ENCODE measurements at regions not wholly inside any gene's neighbourhood (a gene's known extent, or its start where the extent isn't known, plus 50 kb on each side); places are given as distances from the start of the nearest gene placed in this dataset.

DNA sequence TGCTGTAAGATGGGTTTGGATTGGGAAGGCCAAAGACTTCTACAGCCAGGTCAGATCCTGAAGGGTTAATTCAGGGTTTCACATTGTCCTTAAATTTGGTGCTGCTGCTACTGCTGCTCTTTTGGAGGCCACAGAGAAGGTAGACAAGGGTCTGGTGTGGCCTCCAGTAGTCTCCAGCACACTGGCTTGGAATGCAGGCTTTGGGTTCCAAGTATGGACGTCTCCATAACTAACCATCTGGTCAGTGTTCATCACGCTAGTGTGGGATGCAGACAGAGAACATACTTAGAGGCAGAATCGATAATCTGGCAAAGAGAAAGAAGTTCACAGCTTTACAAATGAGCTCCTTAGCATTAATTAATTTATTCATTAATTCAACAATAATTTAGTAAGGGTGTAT is 154.1 kb downstream of the ZBTB18 start:
- no peak overlapping the region for H3K27ac ChIP-seq
- TF ChIP-seq, protein P1, sequence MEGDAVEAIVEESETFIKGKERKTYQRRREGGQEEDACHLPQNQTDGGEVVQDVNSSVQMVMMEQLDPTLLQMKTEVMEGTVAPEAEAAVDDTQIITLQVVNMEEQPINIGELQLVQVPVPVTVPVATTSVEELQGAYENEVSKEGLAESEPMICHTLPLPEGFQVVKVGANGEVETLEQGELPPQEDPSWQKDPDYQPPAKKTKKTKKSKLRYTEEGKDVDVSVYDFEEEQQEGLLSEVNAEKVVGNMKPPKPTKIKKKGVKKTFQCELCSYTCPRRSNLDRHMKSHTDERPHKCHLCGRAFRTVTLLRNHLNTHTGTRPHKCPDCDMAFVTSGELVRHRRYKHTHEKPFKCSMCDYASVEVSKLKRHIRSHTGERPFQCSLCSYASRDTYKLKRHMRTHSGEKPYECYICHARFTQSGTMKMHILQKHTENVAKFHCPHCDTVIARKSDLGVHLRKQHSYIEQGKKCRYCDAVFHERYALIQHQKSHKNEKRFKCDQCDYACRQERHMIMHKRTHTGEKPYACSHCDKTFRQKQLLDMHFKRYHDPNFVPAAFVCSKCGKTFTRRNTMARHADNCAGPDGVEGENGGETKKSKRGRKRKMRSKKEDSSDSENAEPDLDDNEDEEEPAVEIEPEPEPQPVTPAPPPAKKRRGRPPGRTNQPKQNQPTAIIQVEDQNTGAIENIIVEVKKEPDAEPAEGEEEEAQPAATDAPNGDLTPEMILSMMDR (conservative IDR thresholded peaks at IDR 0.05) = no peak
- TF ChIP-seq ZFX (IDR thresholded peaks at IDR 0.05) = no peak

DNA sequence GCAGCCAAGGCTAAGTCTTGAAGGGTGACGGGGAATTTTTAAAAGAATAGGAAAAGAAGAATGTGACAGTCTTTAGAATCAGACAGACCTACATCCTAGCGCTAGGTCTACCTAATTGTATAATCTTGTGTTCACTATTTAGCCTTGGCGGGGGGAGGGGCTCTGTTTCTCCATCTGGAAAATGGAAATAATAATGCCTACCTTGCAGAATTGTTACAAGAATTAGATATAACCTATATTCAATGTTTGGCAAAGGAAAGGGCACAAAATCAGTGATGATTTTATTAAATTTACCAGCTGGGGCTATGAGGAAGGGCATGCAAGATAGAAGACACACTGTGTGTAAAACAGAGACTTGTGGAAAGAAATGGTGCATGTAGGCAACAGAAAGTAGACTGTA is 154.8 kb downstream of the ZBTB18 start:
- no peak for TF ChIP-seq ZFX (IDR thresholded peaks at IDR 0.05)
- TF ChIP-seq, protein P1 (conservative IDR thresholded peaks at IDR 0.05) = no peak
- H3K27ac ChIP-seq = no peak overlapping the region

DNA sequence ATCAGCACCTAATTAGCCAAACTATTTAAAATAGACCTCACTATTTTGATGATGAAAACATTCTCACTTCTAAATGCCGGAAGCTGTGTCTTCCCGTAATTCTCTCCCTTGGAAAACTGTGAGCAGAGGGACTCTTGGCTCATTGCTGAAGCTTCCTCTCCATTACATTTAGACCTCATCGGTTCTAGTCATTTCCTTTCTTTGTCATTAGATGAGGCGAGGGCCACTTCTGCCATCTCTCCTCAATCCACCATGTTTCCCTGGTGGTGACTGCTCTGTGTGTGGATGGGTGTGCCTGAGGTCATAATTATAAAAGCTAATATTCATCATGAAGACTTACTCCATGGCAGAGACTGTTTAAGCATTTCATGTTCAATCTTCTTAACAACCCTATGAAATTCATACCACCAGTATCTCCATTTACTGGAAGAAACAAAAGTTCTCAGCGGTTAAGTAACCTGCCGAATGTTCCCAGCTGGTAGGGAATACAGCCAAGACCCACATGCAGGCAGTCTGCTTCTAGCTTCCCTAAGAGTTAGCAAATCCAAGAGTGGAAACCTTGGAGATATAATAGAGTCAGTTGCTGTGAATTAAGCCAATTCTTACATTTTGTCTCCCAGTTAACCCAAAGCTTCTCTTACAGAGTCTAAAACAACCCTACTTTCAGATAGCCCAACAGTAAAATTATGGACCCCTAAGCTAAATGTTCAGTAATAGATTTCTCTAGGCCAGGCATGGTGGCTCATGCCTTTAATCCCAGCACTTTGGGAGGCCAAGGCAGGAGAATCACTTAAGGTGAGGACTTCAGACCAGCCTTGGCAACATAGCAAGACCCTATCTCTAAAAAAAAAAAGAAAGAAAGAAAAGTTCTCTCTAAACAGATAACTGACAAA is 156.2 kb downstream of the ZBTB18 start:
- TF ChIP-seq, protein P1 (conservative IDR thresholded peaks at IDR 0.05) = no peak
- no peak for TF ChIP-seq ZFX (IDR thresholded peaks at IDR 0.05)
- no peak overlapping the region for H3K27ac ChIP-seq

DNA sequence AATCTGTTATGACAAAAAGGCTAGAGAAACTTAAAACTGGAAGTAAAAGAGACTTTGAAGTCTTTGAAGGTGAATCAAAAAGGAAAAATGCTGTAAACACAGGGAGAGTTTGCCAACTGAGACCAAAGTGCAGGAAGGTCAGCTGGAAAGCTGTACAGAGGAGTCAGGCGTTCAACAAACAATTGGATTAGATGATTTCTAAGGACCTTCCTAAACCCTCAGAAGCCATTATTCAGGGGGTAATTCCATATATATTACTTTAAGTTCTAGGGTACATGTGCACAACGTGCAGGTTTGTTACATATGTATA is 156.8 kb downstream of the ZBTB18 start:
- no peak overlapping the region for H3K27ac ChIP-seq
- TF ChIP-seq, protein P1 (conservative IDR thresholded peaks at IDR 0.05) = no peak
- TF ChIP-seq ZFX (IDR thresholded peaks at IDR 0.05) = no peak

DNA sequence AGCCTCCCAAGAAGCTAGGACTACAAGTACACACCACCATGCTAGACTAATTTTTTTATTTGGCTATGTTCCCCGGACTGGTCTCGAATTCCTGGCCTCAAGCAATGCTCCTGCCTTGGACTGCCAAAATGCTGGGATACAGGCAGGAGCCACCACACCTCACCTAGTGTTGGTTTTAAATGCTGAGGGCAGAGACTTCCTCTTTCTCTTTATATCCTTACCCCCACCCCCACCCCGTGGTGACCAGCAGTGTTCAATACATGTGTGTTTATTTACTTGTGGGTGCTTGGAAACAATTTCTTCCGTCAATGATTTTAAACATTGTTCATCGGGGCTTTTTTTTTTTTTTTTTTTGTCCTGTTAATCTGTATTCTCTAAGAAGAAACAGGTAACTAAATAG is 158.9 kb downstream of the ZBTB18 start:
- no peak for TF ChIP-seq ZFX (IDR thresholded peaks at IDR 0.05)
- TF ChIP-seq, protein P1 (conservative IDR thresholded peaks at IDR 0.05) = no peak
- H3K27ac ChIP-seq = no peak overlapping the region

DNA sequence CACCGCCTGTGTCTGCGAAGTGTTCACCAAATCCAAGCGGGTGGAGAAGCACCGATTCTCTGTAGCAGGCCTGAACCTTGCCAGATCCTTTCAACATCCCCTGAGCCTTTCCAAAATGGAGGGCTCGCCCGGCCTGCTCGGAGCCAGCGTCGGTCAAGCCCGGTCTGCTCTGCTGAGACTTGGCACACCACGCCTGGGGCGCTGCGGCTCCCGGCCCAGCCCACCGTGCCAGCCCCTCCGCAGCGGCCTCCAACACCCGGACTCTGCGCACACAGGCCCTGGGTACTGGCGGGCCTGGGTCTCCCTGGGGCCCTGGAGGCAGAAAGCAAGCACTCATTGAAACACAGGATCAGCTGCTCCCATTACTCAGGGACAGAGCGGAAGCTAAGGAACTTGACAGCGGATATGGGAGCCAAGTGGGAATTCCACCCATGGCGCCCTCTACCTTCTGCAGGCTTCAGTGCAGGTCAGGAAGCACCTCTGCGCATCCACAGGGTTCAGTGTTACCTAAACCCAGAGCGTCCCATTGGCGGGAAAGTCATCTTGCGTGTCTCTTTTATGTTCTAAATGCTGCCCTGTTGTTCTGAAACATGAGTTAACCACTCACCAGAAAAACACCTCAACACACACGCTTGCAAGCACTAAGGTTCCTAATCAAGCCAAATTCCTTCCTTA is 159.9 kb downstream of the ZBTB18 start:
- TF ChIP-seq, protein P1 (conservative IDR thresholded peaks at IDR 0.05) = peak; percentile 56
- TF ChIP-seq ZFX (IDR thresholded peaks at IDR 0.05) = no peak

DNA sequence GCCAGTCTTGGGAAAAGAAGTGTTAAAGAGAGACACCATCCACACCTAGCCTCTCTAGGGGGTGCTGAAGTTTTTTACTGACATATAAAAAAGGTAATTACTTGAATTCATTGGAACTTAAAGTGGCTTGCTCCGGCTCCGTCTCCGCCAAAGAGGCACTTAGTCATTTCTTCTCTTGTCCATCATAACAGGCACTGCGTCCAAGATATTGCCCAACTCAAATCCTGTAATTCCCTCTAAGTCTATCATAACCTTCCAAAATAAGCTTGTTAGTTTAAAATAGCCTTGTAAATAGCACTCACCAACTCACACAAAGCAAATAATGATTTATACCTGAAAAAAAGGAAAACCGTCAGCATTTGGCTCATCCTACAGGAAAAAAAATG is 160.5 kb downstream of the ZBTB18 start:
- no peak for TF ChIP-seq ZFX (IDR thresholded peaks at IDR 0.05)
- TF ChIP-seq, protein P1 (conservative IDR thresholded peaks at IDR 0.05) = no peak
- no peak overlapping the region for H3K27ac ChIP-seq

More for the DNA sequence above, 159.9 kb downstream of the ZBTB18 start:
- no peak overlapping the region for H3K27ac ChIP-seq

Data from C4-2B (cell line).